Prostate gland (tissue), 2 donors: ENCODE measurements at regions not wholly inside any gene's neighbourhood (a gene's known extent, or its start where the extent isn't known, plus 50 kb on each side); places are given as distances from the start of the nearest gene placed in this dataset.

Experiments
- CTCF ChIP-seq, 4 experiments: fragments of 200-600 bp in 2 of 4; fragments of 450-650 bp in 2 of 4; sonication (generic) in 2 of 4; IDR thresholded peaks; 1 replicate in 3 of 4; 2 replicates in 1 of 4; pipeline ENCODE4 v1.5.1; 2016 to 2019; ENCODE audit warnings: antibody characterized with exemption in 4 of 4, mild to moderate bottlenecking in 2 of 4, moderate library complexity in 2 of 4
- POLR2A ChIP-seq: fragments of 450-650 bp; IDR thresholded peaks from one replicate; pipeline ENCODE4 v1.6.1; 2016; ENCODE audit warnings: antibody characterized with exemption, mild to moderate bottlenecking
- POLR2AphosphoS5 ChIP-seq: sonication (generic); formaldehyde crosslinking; IDR thresholded peaks from one replicate; pipeline ENCODE4 v1.6.1; 2017; ENCODE audit warnings: antibody characterized with exemption

DNA sequence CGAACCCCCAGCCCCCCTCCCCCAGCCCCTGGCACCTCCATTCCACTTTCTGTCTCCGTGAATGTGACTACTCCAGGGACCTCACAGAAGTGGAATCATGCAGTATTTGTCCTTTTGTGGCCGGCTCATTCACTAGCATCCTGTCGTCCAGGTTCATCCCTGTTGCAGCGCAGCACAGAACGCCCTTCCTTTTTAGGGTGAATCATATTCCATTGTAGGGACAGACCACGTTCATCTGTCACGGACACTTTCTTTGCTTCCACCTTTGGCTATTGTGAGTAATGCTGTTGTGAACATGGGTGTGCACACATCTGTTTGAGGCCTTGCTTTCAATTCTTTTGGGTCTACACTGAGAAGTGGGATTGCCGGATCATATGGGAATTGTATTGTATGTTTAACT lies 148.9 kb upstream of the IQSEC1 start:
- TF ChIP-seq CTCF (IDR thresholded peaks at IDR 0.05) = no peak
- no peak for TF ChIP-seq POLR2A
- no peak for TF ChIP-seq POLR2AphosphoS5
